ENCODE measurements at regions not wholly inside any gene's neighbourhood (a gene's known extent, or its start where the extent isn't known, plus 50 kb on each side); places are given as distances from the start of the nearest gene placed in this dataset.
"Not testable (repeated sequence)": the region's sequence is repeated elsewhere in the genome, so short reads cannot be mapped to it uniquely, and the experiment has no call there.

- no peaks in the 10 kb centered on the region for H3K9me3 ChIP-seq (ENCODE audit: insufficient read depth, low read length)
- TF ChIP-seq CTCF (IDR thresholded peaks at IDR 0.05; ENCODE audit: insufficient read depth, low read length, poor library complexity, severe bottlenecking): no peak
- TF ChIP-seq EZH2phosphoT487 (conservative IDR thresholded peaks at IDR 0.05; ENCODE audit: low read length): no peak
Observed at GRCh38 chr3:73259291-73259690, 197.8 kb downstream of the EBLN2 start.

DNA sequence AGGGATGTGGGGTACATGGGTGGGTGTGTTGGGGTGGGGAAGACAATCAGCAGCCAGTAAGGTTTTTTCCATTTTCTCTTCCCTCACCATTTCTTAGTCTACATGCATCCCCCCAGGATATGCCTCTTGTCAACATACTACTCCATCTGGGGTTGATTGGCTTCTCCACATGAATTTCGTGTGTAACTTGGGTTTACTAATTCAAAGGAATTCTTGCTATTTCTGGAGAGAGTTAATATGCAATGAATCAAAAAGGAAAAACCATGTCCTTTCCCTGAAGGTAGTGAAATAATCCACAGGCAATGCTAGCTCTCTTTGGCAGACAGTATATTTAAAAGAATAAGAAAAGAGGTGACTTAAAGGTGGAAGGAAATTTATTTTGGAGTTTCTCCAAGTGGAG, 198.4 kb downstream of the EBLN2 start:
- TF ChIP-seq EZH2phosphoT487 (conservative IDR thresholded peaks at IDR 0.05; ENCODE audit: low read length) (no peak), CTCF (IDR thresholded peaks at IDR 0.05; ENCODE audit: insufficient read depth, low read length, poor library complexity, severe bottlenecking) (no peak)
- no peaks in the 10 kb centered on the region for H3K36me3 ChIP-seq (ENCODE audit: low read length)
- no peak overlapping the region for H3K9ac ChIP-seq (ENCODE audit: low read length)
- H3K9me3 ChIP-seq (ENCODE audit: insufficient read depth, low read length): no peaks in the 10 kb centered on the region
- no peak overlapping the region for H3K27ac ChIP-seq (ENCODE audit: low read depth, low read length)
- H3K4me2 ChIP-seq (ENCODE audit: low read depth, low read length, poor library complexity, severe bottlenecking): no peak overlapping the region
- H3F3A ChIP-seq (ENCODE audit: insufficient read depth): no peaks in the 10 kb centered on the region
- H3K79me2 ChIP-seq (ENCODE audit: insufficient read depth, low read length): no peaks in the 10 kb centered on the region
- no peak overlapping the region for H2AFZ ChIP-seq (ENCODE audit: low read depth, low read length, severe bottlenecking)
- no peak overlapping the region for H3K4me3 ChIP-seq (ENCODE audit: insufficient read depth, low read length, poor library complexity, severe bottlenecking)
- no peaks in the 10 kb centered on the region for H3K27me3 ChIP-seq (ENCODE audit: low read length)
- H4K20me1 ChIP-seq (ENCODE audit: low read depth, low read length): no peaks in the 10 kb centered on the region
- no peaks in the 10 kb centered on the region for H3K9me2 ChIP-seq (replicated peaks; ENCODE audit: insufficient read depth, low read length)

More at GRCh38 chr3:73259291-73259690, 197.8 kb downstream of the EBLN2 start:
- Histone ChIP-seq H3K4me2 (ENCODE audit: low read depth, low read length, poor library complexity, severe bottlenecking) (no peak overlapping the region), H3F3A (ENCODE audit: insufficient read depth) (no peaks in the 10 kb centered on the region), H3K36me3 (ENCODE audit: low read length) (no peaks in the 10 kb centered on the region), H3K27ac (ENCODE audit: low read depth, low read length) (no peak overlapping the region), H3K27me3 (ENCODE audit: low read length) (no peaks in the 10 kb centered on the region), H2AFZ (ENCODE audit: low read depth, low read length, severe bottlenecking) (no peak overlapping the region), H3K9me2 (replicated peaks; ENCODE audit: insufficient read depth, low read length) (no peaks in the 10 kb centered on the region), H3K4me3 (ENCODE audit: insufficient read depth, low read length, poor library complexity, severe bottlenecking) (no peak overlapping the region), H3K9ac (ENCODE audit: low read length) (no peak overlapping the region), H3K79me2 (ENCODE audit: insufficient read depth, low read length) (no peaks in the 10 kb centered on the region), H4K20me1 (ENCODE audit: low read depth, low read length) (no peaks in the 10 kb centered on the region)

GRCh38 chr3:73266558-73266957, 205.1 kb downstream of the EBLN2 start:
- not testable (repeated sequence) for H3K9me3 ChIP-seq (ENCODE audit: insufficient read depth, low read length); H3K9me2 ChIP-seq (replicated peaks; ENCODE audit: insufficient read depth, low read length); H3K27me3 ChIP-seq (ENCODE audit: low read length); H2AFZ ChIP-seq (ENCODE audit: low read depth, low read length, severe bottlenecking); H3K27ac ChIP-seq (ENCODE audit: low read depth, low read length); H3K4me3 ChIP-seq (ENCODE audit: insufficient read depth, low read length, poor library complexity, severe bottlenecking); H3K9ac ChIP-seq (ENCODE audit: low read length); H3K36me3 ChIP-seq (ENCODE audit: low read length); H4K20me1 ChIP-seq (ENCODE audit: low read depth, low read length); H3K4me2 ChIP-seq (ENCODE audit: low read depth, low read length, poor library complexity, severe bottlenecking); H3F3A ChIP-seq (ENCODE audit: insufficient read depth); H3K79me2 ChIP-seq (ENCODE audit: insufficient read depth, low read length)

DNA sequence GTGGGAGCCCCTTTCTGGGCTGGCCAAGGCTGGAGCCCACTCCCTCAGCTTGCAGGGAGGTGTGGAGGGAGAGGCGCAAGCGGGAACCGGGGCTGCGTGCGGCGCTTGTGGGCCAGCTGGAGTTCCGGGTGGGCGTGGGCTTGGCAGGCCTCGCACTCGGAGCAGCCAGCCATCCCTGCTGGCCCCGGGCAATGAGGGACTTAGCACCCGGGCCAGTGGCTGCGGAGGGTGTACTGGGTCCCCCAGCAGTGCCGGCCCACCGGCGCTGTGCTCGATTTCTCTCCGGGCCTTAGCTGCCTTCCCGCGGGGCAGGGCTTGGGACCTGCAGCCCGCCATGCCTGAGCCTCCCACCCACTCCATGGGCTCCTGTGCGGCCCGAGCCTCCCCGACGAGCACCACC, 207.7 kb downstream of the EBLN2 start:
- H3K79me2 ChIP-seq (ENCODE audit: insufficient read depth, low read length); H3K4me2 ChIP-seq (ENCODE audit: low read depth, low read length, poor library complexity, severe bottlenecking); H3K9me2 ChIP-seq (replicated peaks; ENCODE audit: insufficient read depth, low read length); H3K9me3 ChIP-seq (ENCODE audit: insufficient read depth, low read length); H4K20me1 ChIP-seq (ENCODE audit: low read depth, low read length); H3K36me3 ChIP-seq (ENCODE audit: low read length); H3K4me3 ChIP-seq (ENCODE audit: insufficient read depth, low read length, poor library complexity, severe bottlenecking); H3K27me3 ChIP-seq (ENCODE audit: low read length); H3K27ac ChIP-seq (ENCODE audit: low read depth, low read length); H3K9ac ChIP-seq (ENCODE audit: low read length); H2AFZ ChIP-seq (ENCODE audit: low read depth, low read length, severe bottlenecking); H3F3A ChIP-seq (ENCODE audit: insufficient read depth): not testable (repeated sequence)
